Keratinocyte (primary cell): ENCODE measurements at regions not wholly inside any gene's neighbourhood (a gene's known extent, or its start where the extent isn't known, plus 50 kb on each side); places are given as distances from the start of the nearest gene placed in this dataset.

Source experiments
- DNase-seq: peaks from one replicate; pipeline ENCODE4 v3.0.0-alpha.2; 2011; ENCODE audit warnings: low read depth, missing footprints, low spot score
- FAIRE-seq: peaks from 2 replicates; lab custom pipeline; 2011; peaks lifted over from hg19 to GRCh38; lab: Jason Lieb, UNC
- H2AFZ ChIP-seq: 2 replicates; pipeline ENCODE4 v1.6.0; 2012; ENCODE audit warnings: low read length, control low read depth, inconsistent platforms; ENCODE audit not compliant: control insufficient read depth
- H3K27ac ChIP-seq: 2 replicates; pipeline ENCODE4 v1.5.1; 2011; ENCODE audit warnings: low read length; ENCODE audit not compliant: control insufficient read depth, insufficient read depth
- H3K27me3 ChIP-seq: 3 replicates; pipeline ENCODE4 v1.6.0; 2011; ENCODE audit warnings: low read length; ENCODE audit not compliant: control insufficient read depth, insufficient read depth; ENCODE audit errors: extremely low read depth
- H3K36me3 ChIP-seq, 2 experiments: 2 replicates in 1 of 2; 3 replicates in 1 of 2; pipeline ENCODE4 v1.5.1; 2011; ENCODE audit warnings: low read length in 2 of 2, mild to moderate bottlenecking in 1 of 2; ENCODE audit not compliant: control insufficient read depth in 2 of 2, insufficient read depth in 2 of 2; ENCODE audit errors: extremely low read depth in 1 of 2
- H3K4me1 ChIP-seq: 3 replicates; pipeline ENCODE4 v1.5.1; 2011; ENCODE audit warnings: low read length; ENCODE audit not compliant: control insufficient read depth, insufficient read depth; ENCODE audit errors: extremely low read depth
- H3K4me2 ChIP-seq: 3 replicates; pipeline ENCODE4 v1.6.0; 2011; ENCODE audit warnings: low read depth, low read length; ENCODE audit not compliant: control insufficient read depth, insufficient read depth; ENCODE audit errors: extremely low read depth
- H3K4me3 ChIP-seq, 3 experiments: fragments of 200-600 bp in 1 of 3; sonication (generic) in 1 of 3; 2 replicates in 2 of 3; 3 replicates in 1 of 3; pipeline ENCODE4 v1.5.1; 2011 to 2016; ENCODE audit warnings: low read length in 3 of 3, mild to moderate bottlenecking in 3 of 3, control low read depth in 2 of 3, inconsistent platforms in 1 of 3, low read depth in 1 of 3, mixed read lengths in 1 of 3, mixed run types in 1 of 3, moderate library complexity in 1 of 3; ENCODE audit not compliant: control insufficient read depth in 2 of 3, insufficient read depth in 2 of 3; ENCODE audit errors: extremely low read depth in 1 of 3
- H3K79me2 ChIP-seq: 2 replicates; pipeline ENCODE4 v1.6.0; 2012; ENCODE audit warnings: low read length; ENCODE audit not compliant: control insufficient read depth, insufficient read depth
- H3K9ac ChIP-seq: 3 replicates; pipeline ENCODE4 v1.6.0; 2011; ENCODE audit warnings: low read length; ENCODE audit not compliant: control insufficient read depth, insufficient read depth; ENCODE audit errors: extremely low read depth
- H3K9me1 ChIP-seq: 3 replicates; pipeline ENCODE4 v1.6.0; 2011; ENCODE audit warnings: low read length; ENCODE audit not compliant: control insufficient read depth, insufficient read depth; ENCODE audit errors: extremely low read depth
- H3K9me3 ChIP-seq: 2 replicates; pipeline ENCODE4 v1.5.1; 2012; ENCODE audit warnings: low read depth, low read length; ENCODE audit not compliant: control insufficient read depth
- H4K20me1 ChIP-seq: 3 replicates; pipeline ENCODE4 v1.6.0; 2011; ENCODE audit warnings: low read length; ENCODE audit not compliant: control insufficient read depth, insufficient read depth; ENCODE audit errors: extremely low read depth
- CTCF ChIP-seq, 3 experiments: IDR thresholded peaks in 1 of 3; conservative IDR thresholded peaks in 1 of 3; optimal IDR thresholded peaks in 1 of 3; 2 replicates in 2 of 3; 3 replicates in 1 of 3; pipeline versions ENCODE3 to v1.5.1; 2011; ENCODE audit warnings: low read length in 3 of 3, mild to moderate bottlenecking in 3 of 3, moderate library complexity in 2 of 3, control low read depth in 1 of 3, inconsistent platforms in 1 of 3; ENCODE audit not compliant: insufficient read depth in 2 of 3; ENCODE audit errors: extremely low read depth in 1 of 3
- EZH2 ChIP-seq: IDR thresholded peaks from one replicate; pipeline ENCODE4 v1.6.1; 2012; ENCODE audit warnings: inconsistent platforms, mild to moderate bottlenecking, low read length, moderate library complexity
- dilution Hi-C: fragments of 300-500 bp; cut with MboI; formaldehyde crosslinking; loops from one replicate; pipeline ENCODE4 v1.7.0; 2020; ENCODE audit warnings: low sequenced_read_pairs; ENCODE audit not compliant: extremely low pct_ligation_motif_present

GRCh38 chr2:599601-600000 is 77.6 kb downstream of the TMEM18 start:
- H3K36me3 ChIP-seq, result no peaks in the 10 kb centered on the region
- peaks cover 2% of the 10 kb centered on the region for H3K9me3 ChIP-seq
- H3K79me2 ChIP-seq, result no peaks in the 10 kb centered on the region
- H3K4me2 ChIP-seq, result no peak overlapping the region
- dilution Hi-C loops, result no loop called here
- H3K9me1 ChIP-seq, result no peaks in the 10 kb centered on the region
- H3K4me3 ChIP-seq, result no peak overlapping the region
- H3K4me1 ChIP-seq, result no peaks in the 10 kb centered on the region
- FAIRE-seq (no peak), DNase-seq (no peak)
- H3K27ac ChIP-seq, result no peak overlapping the region
- no peaks in the 10 kb centered on the region for H4K20me1 ChIP-seq
- no peak overlapping the region for H2AFZ ChIP-seq
- no peak overlapping the region for H3K9ac ChIP-seq
- H3K27me3 ChIP-seq, result no peaks in the 10 kb centered on the region
- TF ChIP-seq CTCF (optimal IDR thresholded peaks at IDR 0.05 in 1 of 3, IDR thresholded peaks at IDR 0.05 in 1 of 3, conservative IDR thresholded peaks at IDR 0.05 in 1 of 3; ENCODE audit: extremely low read depth in 1 of 3, insufficient read depth in 2 of 3, low read length in 3 of 3), result no peak

DNA sequence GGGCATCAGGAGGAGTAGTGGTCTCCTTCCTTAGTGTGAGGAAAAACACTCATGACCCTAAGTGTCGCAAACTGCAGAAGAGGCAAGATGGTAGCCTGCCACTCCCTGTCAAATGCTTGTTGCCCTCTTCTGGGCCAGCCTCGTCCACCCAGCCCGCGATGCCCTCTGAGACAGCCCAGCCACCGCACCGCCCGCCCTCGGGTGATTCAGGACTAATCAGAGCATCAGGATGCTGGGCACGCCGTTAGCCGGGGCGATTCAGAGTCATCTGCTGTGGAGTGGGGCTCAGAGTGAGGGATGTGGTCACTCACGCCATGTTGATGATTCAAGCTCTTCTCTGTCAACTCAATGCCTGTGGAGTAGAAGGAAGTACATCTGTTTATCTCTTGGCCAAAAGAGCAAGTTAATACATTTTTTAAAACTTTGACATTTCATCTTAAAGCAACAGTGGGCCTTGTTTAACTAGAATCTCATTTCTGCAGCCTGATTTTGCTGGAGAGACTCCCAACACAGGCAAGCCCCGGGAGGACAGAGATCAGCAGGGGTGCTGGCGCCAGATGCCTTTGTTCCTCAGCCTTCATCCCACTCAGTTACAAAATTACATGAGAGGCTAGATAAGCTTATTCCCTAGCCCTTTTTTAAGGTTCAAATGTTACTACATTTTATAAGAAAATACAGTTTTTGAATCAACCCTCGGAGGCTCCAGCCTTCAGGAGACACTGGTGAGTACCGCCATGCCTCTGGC is 79.0 kb downstream of the TMEM18 start:
- no peak overlapping the region for H2AFZ ChIP-seq
- no peaks in the 10 kb centered on the region for H3K9me1 ChIP-seq
- H3K79me2 ChIP-seq, result no peaks in the 10 kb centered on the region
- TF ChIP-seq CTCF (optimal IDR thresholded peaks at IDR 0.05 in 1 of 3, IDR thresholded peaks at IDR 0.05 in 1 of 3, conservative IDR thresholded peaks at IDR 0.05 in 1 of 3; ENCODE audit: extremely low read depth in 1 of 3, insufficient read depth in 2 of 3, low read length in 3 of 3) (no peak), EZH2 (no peak)
- H3K4me1 ChIP-seq, result no peaks in the 10 kb centered on the region
- H3K27me3 ChIP-seq, result no peaks in the 10 kb centered on the region
- peaks cover 2% of the 10 kb centered on the region for H3K9me3 ChIP-seq
- H3K9ac ChIP-seq, result no peak overlapping the region
- FAIRE-seq (no peak), DNase-seq (no peak)
- no peaks in the 10 kb centered on the region for H4K20me1 ChIP-seq
- no peak overlapping the region for H3K4me3 ChIP-seq
- dilution Hi-C loops, result no loop called here
- no peak overlapping the region for H3K4me2 ChIP-seq
- H3K36me3 ChIP-seq, result no peaks in the 10 kb centered on the region
- H3K27ac ChIP-seq, result no peak overlapping the region
